ENCODE measurements at regions not wholly inside any gene's neighbourhood (a gene's known extent, or its start where the extent isn't known, plus 50 kb on each side); places are given as distances from the start of the nearest gene placed in this dataset.

DNA sequence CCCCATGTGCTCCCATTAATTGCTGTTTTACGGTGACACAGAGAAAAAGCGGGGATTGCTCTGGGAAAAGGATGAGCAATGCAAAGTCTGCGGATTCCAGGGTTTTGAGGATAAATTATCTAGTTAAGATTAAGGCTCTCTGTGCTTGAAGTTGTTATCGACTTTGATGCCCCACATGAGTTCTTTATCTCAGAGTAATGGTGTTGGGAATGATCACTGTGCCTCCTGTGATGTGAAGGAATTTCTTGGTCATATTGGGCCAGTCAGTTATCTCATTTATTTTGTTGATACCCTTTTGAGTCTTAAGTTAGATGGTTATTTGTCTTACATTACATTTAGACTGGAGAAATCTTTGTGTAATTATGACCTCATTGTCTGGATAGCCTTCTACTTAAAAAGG is 184.6 kb upstream of the MEX3C start:
- TF ChIP-seq CTCF (IDR thresholded peaks at IDR 0.05) (no peak), POLR2A (IDR thresholded peaks at IDR 0.05) (no peak)
